AG08396 (cell line): ENCODE measurements at regions not wholly inside any gene's neighbourhood (a gene's known extent, or its start where the extent isn't known, plus 50 kb on each side); places are given as distances from the start of the nearest gene placed in this dataset.

ENCODE experiments used
- DNase-seq: peaks from one replicate; pipeline ENCODE4 v3.0.0; 2012; ENCODE audit warnings: low spot score, mixed read lengths

- no peak for DNase-seq
Measured at GRCh38 chr20:58600756-58601155, 50.3 kb upstream of the STX16 start.

GRCh38 chr20:58599966-58600365 lies 51.1 kb upstream of the STX16 start:
- no peak for DNase-seq

GRCh38 chr20:58598211-58599015 lies 52.7 kb upstream of the STX16 start:
- DNase-seq = peak; percentile 37

GRCh38 chr20:58597249-58597891 lies 53.7 kb upstream of the STX16 start:
- no peak for DNase-seq

- no peak for DNase-seq
Measured at GRCh38 chr20:58596750-58597248, 54.3 kb upstream of the STX16 start.

- no peak for DNase-seq
Measured at GRCh38 chr20:58596244-58596643, 54.8 kb upstream of the STX16 start.

- DNase-seq = no peak
Measured at GRCh38 chr20:58595167-58595566, 55.9 kb upstream of the STX16 start.

GRCh38 chr20:58593880-58594638 lies 57.0 kb upstream of the STX16 start:
- DNase-seq = no peak

GRCh38 chr20:58592076-58592695 lies 58.9 kb upstream of the STX16 start:
- no peak for DNase-seq

GRCh38 chr20:58590679-58591473 lies 60.2 kb upstream of the STX16 start:
- no peak for DNase-seq

DNA sequence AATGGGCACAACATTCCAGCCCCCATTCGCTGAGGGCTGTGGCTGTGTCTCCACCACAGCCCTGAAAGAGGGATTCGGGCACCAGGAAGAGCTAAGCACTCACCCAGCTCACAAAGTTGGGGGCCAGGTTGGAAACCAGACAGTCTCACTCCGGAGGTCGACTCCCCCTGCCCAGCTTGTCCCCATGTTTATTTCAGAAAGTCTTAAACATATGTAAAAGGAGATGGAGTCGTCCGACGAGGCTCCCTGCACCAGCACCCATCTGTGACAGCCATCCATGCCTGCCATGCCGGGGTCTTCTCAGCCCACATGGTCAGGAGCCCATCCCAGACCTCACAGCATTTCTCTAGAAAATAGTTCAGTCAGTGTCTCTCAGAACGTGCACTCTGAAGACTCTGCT lies 63.6 kb upstream of the STX16 start:
- DNase-seq = no peak

DNA sequence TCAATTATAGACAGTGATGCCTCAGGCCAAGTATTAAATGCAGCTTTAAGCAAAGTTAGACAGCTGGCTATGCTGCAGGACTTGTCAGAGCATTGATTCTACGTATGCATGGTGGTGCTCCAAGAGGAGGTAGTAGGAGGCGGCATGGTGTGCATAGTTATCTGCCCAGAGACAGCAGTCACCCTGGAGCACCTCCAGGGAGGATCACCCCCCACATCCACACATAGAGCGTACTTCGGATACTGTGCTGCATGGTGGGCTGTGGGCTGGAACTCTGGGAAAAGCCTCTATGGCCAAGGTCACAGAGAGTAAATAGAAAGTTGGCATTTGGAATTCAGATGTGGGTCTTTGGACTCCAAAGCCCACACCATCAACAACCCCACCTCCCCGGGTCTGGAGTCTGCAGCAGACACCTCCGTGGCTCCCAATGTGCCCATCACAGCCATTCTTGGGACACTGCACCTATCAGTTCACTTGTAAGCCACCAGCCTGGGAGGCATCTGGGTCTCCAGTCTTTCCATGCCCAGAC lies 64.5 kb upstream of the STX16 start:
- DNase-seq = no peak

- DNase-seq = no peak
Measured at GRCh38 chr20:58585753-58586540, 65.1 kb upstream of the STX16 start.

- DNase-seq = peak; percentile 43
Measured at GRCh38 chr20:58584881-58585752, 66.0 kb upstream of the STX16 start.

DNA sequence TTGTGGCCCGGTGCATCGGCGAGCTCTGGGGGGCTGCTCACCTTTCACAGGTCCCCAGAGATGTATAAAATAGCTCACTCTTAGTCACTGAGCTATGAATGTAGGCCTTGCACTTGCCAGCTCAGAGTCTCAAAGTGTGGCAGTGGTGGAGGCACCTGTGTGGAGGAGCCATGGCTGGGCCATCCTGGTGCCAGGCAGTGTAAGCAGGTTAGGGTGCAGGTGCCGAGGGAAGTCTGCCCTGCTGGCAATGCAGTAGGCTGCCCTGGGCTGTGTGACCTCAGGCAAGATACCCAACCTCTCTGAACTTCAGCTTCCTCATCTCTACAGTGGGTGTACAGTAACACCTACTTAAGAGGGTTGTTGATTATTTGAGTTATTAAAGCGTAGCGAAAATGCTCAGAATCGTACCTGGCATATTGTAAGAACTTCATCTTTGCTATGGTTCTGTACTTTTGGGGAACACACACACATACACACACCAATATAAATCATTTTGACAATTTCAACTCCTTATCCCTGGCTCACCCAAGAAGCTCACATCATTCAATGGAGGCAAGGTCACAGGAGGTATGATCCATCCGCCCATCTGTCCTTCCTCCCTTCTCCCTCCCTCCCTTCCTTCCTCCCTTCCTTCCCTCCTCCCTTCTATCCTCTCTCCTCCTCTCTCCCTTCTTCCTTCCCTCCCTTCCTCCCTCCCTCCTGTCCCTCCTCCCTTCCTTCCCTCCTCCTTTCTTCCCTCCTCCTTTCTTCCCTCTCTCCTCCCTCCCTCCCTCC lies 66.8 kb upstream of the STX16 start:
- no peak for DNase-seq

GRCh38 chr20:58583586-58583985 lies 67.5 kb upstream of the STX16 start:
- no peak for DNase-seq

DNA sequence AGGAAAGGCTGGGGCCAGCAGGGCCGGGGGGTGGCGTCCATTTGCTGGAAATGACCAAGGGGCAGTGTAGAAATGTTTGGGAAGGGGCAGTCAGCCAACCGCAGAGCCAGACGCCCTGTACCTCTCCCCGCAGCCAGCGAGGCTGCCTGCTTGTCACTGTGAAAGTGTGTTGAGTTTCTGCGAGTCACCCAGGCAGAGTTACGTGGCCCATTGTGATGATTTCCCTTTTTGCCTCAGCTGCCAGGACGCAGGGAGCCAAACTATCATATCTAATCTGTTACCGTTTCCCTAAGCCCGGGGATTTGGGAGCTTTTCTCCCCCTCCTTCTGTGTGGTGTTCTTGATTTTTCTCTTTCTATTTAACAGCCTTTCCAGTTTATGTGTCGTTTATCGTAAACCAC lies 67.9 kb upstream of the STX16 start:
- DNase-seq = no peak

GRCh38 chr20:58580474-58580835 lies 65.3 kb upstream of the APCDD1L start:
- no peak for DNase-seq
